Stomach smooth muscle (tissue), 2 donors: ENCODE measurements at regions not wholly inside any gene's neighbourhood (a gene's known extent, or its start where the extent isn't known, plus 50 kb on each side); places are given as distances from the start of the nearest gene placed in this dataset.

Source experiments
- H3K27ac ChIP-seq: one replicate; pipeline ENCODE4 v1.7.0; 2013; ENCODE audit warnings: mild to moderate bottlenecking, low read length, inconsistent platforms
- H3K27me3 ChIP-seq, 2 donors: one replicate each; pipeline ENCODE4 v1.7.0; 2013; ENCODE audit warnings: low read length in 2 of 2; ENCODE audit not compliant: insufficient read depth in 2 of 2, control insufficient read depth in 1 of 2
- H3K36me3 ChIP-seq, 2 donors: one replicate each; pipeline ENCODE4 v1.7.0; 2013; ENCODE audit warnings: low read length in 2 of 2; ENCODE audit not compliant: control insufficient read depth in 2 of 2, insufficient read depth in 2 of 2
- H3K4me1 ChIP-seq: one replicate; pipeline ENCODE4 v1.7.0; 2013; ENCODE audit warnings: low read length; ENCODE audit not compliant: control insufficient read depth, insufficient read depth
- H3K4me3 ChIP-seq, 2 donors: one replicate each; pipeline ENCODE4 v1.7.0; 2013; ENCODE audit warnings: low read length in 2 of 2
- H3K9ac ChIP-seq, 2 donors: one replicate each; pipeline ENCODE4 v1.7.0; 2013; ENCODE audit warnings: low read length in 2 of 2, mild to moderate bottlenecking in 1 of 2
- H3K9me3 ChIP-seq, 2 donors: one replicate each; pipeline ENCODE4 v1.7.0; 2013; ENCODE audit warnings: low read length in 2 of 2; ENCODE audit not compliant: control insufficient read depth in 2 of 2
- donor health status: healthy.
- donor health status: Pancreatic carcinoma.

- Histone ChIP-seq H3K36me3 (no peaks in the 10 kb centered on the region), H3K27ac (no peak overlapping the region), H3K9me3 (no peaks in the 10 kb centered on the region), H3K9ac (no peak overlapping the region), H3K4me3 (no peak overlapping the region), H3K27me3 (no peaks in the 10 kb centered on the region), H3K4me1 (no peaks in the 10 kb centered on the region)
Measured at GRCh38 chr9:71632776-71633175, 135.5 kb downstream of the CEMIP2 start.

- no peaks in the 10 kb centered on the region for H3K27me3 ChIP-seq
- H3K9ac ChIP-seq: no peak overlapping the region
Measured at GRCh38 chr9:71630377-71630995, 137.8 kb downstream of the CEMIP2 start.

GRCh38 chr9:71629578-71630215 lies 138.6 kb downstream of the CEMIP2 start:
- no peaks in the 10 kb centered on the region for H3K9me3 ChIP-seq
- H3K9ac ChIP-seq: no peak overlapping the region
- H3K4me1 ChIP-seq: no peaks in the 10 kb centered on the region
- no peak overlapping the region for H3K27ac ChIP-seq
- no peaks in the 10 kb centered on the region for H3K36me3 ChIP-seq
- H3K4me3 ChIP-seq: no peak overlapping the region
- no peaks in the 10 kb centered on the region for H3K27me3 ChIP-seq

More at GRCh38 chr9:71630377-71630995, 137.8 kb downstream of the CEMIP2 start:
- no peak overlapping the region for H3K4me3 ChIP-seq
- no peaks in the 10 kb centered on the region for H3K9me3 ChIP-seq
- H3K36me3 ChIP-seq: no peaks in the 10 kb centered on the region
- no peak overlapping the region for H3K27ac ChIP-seq
- H3K4me1 ChIP-seq: no peaks in the 10 kb centered on the region

- Histone ChIP-seq H3K27ac (no peak overlapping the region), H3K4me3 (no peak overlapping the region), H3K4me1 (no peaks in the 10 kb centered on the region), H3K27me3 (no peaks in the 10 kb centered on the region), H3K9ac (no peak overlapping the region), H3K36me3 (no peaks in the 10 kb centered on the region), H3K9me3 (no peaks in the 10 kb centered on the region)
Measured at GRCh38 chr9:71628247-71628646, 140.1 kb downstream of the CEMIP2 start.

GRCh38 chr9:71627537-71627936 lies 140.8 kb downstream of the CEMIP2 start:
- no peak overlapping the region for H3K9ac ChIP-seq
- no peaks in the 10 kb centered on the region for H3K9me3 ChIP-seq
- no peak overlapping the region for H3K4me3 ChIP-seq
- no peaks in the 10 kb centered on the region for H3K4me1 ChIP-seq
- no peaks in the 10 kb centered on the region for H3K36me3 ChIP-seq
- H3K27me3 ChIP-seq: no peaks in the 10 kb centered on the region
- H3K27ac ChIP-seq: no peak overlapping the region

GRCh38 chr9:71626395-71626794 lies 141.9 kb downstream of the CEMIP2 start:
- H3K27me3 ChIP-seq: no peaks in the 10 kb centered on the region
- no peak overlapping the region for H3K4me3 ChIP-seq
- no peaks in the 10 kb centered on the region for H3K4me1 ChIP-seq
- no peak overlapping the region for H3K27ac ChIP-seq
- H3K9me3 ChIP-seq: no peaks in the 10 kb centered on the region
- no peaks in the 10 kb centered on the region for H3K36me3 ChIP-seq
- H3K9ac ChIP-seq: no peak overlapping the region

- Histone ChIP-seq H3K27me3 (no peaks in the 10 kb centered on the region), H3K4me3 (no peak overlapping the region), H3K9ac (no peak overlapping the region), H3K9me3 (no peaks in the 10 kb centered on the region), H3K27ac (no peak overlapping the region), H3K36me3 (no peaks in the 10 kb centered on the region), H3K4me1 (no peaks in the 10 kb centered on the region)
Measured at GRCh38 chr9:71624728-71625127, 143.6 kb downstream of the CEMIP2 start.

- Histone ChIP-seq H3K4me1 (no peaks in the 10 kb centered on the region), H3K4me3 (no peak overlapping the region)
Measured at GRCh38 chr9:71620746-71621145, 147.6 kb downstream of the CEMIP2 start.

GRCh38 chr9:71620331-71620730 lies 148.0 kb downstream of the CEMIP2 start:
- no peak overlapping the region for H3K4me3 ChIP-seq
- H3K27ac ChIP-seq: no peak overlapping the region
- H3K36me3 ChIP-seq: no peaks in the 10 kb centered on the region
- no peaks in the 10 kb centered on the region for H3K9me3 ChIP-seq
- H3K4me1 ChIP-seq: no peaks in the 10 kb centered on the region
- no peaks in the 10 kb centered on the region for H3K27me3 ChIP-seq
- no peak overlapping the region for H3K9ac ChIP-seq

More at GRCh38 chr9:71620746-71621145, 147.6 kb downstream of the CEMIP2 start:
- Histone ChIP-seq H3K27ac (no peak overlapping the region), H3K36me3 (no peaks in the 10 kb centered on the region), H3K27me3 (no peaks in the 10 kb centered on the region), H3K9me3 (no peaks in the 10 kb centered on the region), H3K9ac (no peak overlapping the region)

GRCh38 chr9:71619926-71620325 lies 148.4 kb downstream of the CEMIP2 start:
- Histone ChIP-seq H3K27ac (no peak overlapping the region), H3K4me3 (no peak overlapping the region), H3K36me3 (no peaks in the 10 kb centered on the region), H3K27me3 (no peaks in the 10 kb centered on the region), H3K9ac (no peak overlapping the region), H3K4me1 (no peaks in the 10 kb centered on the region), H3K9me3 (no peaks in the 10 kb centered on the region)

- Histone ChIP-seq H3K36me3 (no peaks in the 10 kb centered on the region), H3K27ac (no peak overlapping the region), H3K9ac (no peak overlapping the region), H3K9me3 (no peaks in the 10 kb centered on the region), H3K4me3 (no peak overlapping the region), H3K27me3 (no peaks in the 10 kb centered on the region), H3K4me1 (no peaks in the 10 kb centered on the region)
Measured at GRCh38 chr9:71614409-71615010, 153.8 kb downstream of the CEMIP2 start.
